SK-N-MC (cell line): ENCODE measurements at regions not wholly inside any gene's neighbourhood (a gene's known extent, or its start where the extent isn't known, plus 50 kb on each side); places are given as distances from the start of the nearest gene placed in this dataset.

Experiments used
- DNase-seq: peaks from one replicate; pipeline ENCODE4 v3.0.0-alpha.2; 2011; ENCODE audit warnings: low read depth, low spot score
- H3K27ac ChIP-seq: fragments of 200-600 bp; sonication (generic); 2 replicates; pipeline ENCODE4 v1.5.1; 2016; ENCODE audit warnings: mixed run types
- H3K36me3 ChIP-seq: fragments of 200-600 bp; sonication (generic); 2 replicates; pipeline ENCODE4 v1.6.1; 2017; ENCODE audit warnings: antibody characterized with exemption, low read length, mixed read lengths; ENCODE audit not compliant: insufficient read depth
- H3K4me3 ChIP-seq: fragments of 200-600 bp; sonication (generic); 2 replicates; pipeline ENCODE4 v1.5.1; 2016
- H3K9ac ChIP-seq: fragments of 200-600 bp; sonication (generic); 2 replicates; pipeline ENCODE4 v1.8.0; 2017; ENCODE audit warnings: mixed run types, mixed read lengths; ENCODE audit not compliant: insufficient read length
- H3K9me3 ChIP-seq: fragments of 200-600 bp; sonication (generic); 2 replicates; pipeline ENCODE4 v1.6.1; 2017; ENCODE audit warnings: low read depth, mild to moderate bottlenecking, antibody characterized with exemption, low read length, moderate library complexity, mixed read lengths
- EZH2 ChIP-seq: fragments of 200-600 bp; sonication (generic); IDR thresholded peaks from one replicate; pipeline ENCODE4 v1.6.1; 2017; ENCODE audit warnings: antibody characterized with exemption
- FOXP2 ChIP-seq: optimal IDR thresholded peaks from 2 replicates; pipeline ENCODE3; 2011; ENCODE audit warnings: mild to moderate bottlenecking, moderate library complexity; ENCODE audit not compliant: insufficient read depth; ENCODE audit errors: extremely low read length, control extremely low read depth
- POLR2AphosphoS5 ChIP-seq: IDR thresholded peaks from 2 replicates; pipeline ENCODE4 v1.6.1; 2012; ENCODE audit warnings: mild to moderate bottlenecking, low read depth, low read length, borderline replicate concordance

DNA sequence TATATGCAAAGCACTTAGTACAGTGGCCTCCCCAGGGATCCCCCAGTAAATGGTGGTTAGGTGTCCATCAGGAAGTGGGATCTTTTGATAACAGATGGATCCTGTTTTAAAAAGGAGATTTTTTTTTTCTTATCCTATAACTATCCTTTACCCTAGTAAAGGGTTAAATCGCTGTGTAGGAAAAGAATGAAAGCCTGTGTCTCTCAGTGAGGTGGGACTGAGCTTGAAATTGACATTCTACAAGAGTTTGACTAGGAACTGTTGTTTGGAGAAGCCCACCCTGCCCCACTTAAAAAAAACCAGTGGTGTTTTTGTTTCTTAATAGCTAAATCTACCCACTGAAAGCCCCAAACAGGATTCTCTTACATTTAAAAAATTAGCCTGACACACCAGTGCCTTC is 112.2 kb upstream of the EGLN3 start:
- DNase-seq: no peak
- TF ChIP-seq POLR2AphosphoS5: no peak
- TF ChIP-seq FOXP2: no peak
- no peak for TF ChIP-seq EZH2
- Histone ChIP-seq H3K27ac (no peak overlapping the region), H3K9me3 (no peaks in the 10 kb centered on the region), H3K36me3 (no peaks in the 10 kb centered on the region), H3K9ac (no peak overlapping the region), H3K4me3 (no peak overlapping the region)

DNA sequence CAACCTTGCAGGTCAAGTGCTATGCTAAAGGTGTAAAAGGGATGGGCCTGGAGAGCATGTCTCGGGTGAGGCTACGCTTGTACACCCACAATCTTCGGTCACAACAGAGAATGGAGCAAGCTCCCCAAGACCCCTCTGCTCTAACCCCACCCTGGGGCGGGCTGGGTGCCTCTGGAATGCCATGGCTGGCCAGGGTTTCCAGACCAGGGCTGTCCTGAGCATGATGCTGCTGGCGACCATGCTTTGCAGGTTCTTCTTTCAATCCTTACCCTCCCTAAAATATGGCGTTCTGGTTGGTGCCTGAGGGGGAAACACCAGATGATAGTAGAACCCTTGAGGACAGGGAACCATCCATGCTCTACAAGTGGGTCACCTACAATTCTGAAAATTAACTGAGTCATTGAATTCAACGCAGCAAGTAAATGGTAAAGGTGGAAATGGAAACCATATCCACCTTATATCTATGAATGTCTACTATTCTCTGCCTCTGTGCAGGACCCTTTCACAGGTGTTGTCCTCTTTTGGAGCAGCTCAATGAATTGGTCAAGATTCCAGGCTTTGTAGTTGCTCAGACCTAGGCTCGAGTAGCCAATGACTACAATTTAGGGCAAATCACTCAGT is 111.6 kb upstream of the EGLN3 start:
- Histone ChIP-seq H3K9me3 (no peaks in the 10 kb centered on the region), H3K9ac (no peak overlapping the region), H3K4me3 (no peak overlapping the region), H3K27ac (no peak overlapping the region), H3K36me3 (no peaks in the 10 kb centered on the region)
- no peak for DNase-seq
- TF ChIP-seq EZH2 (no peak), POLR2AphosphoS5 (no peak), FOXP2 (no peak)

DNA sequence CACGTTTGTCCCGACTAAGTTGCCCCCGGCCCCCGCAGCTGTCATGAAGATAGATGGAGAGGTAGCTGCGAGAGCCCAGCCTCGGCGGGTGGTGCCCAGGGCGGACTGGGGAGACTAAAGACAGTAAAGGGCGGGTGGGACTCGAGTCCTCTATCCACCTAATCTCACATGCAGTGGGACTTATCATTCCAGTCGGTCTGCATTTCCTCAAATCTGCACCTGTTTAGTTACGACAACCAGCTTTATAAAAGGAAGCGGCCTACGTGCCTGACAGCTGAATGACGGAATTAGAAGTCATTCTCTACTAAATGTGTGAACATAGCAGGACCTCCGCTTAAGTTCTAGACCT is 109.8 kb upstream of the EGLN3 start:
- Histone ChIP-seq H3K27ac (no peak overlapping the region), H3K4me3 (no peak overlapping the region), H3K9me3 (no peaks in the 10 kb centered on the region), H3K9ac (no peak overlapping the region), H3K36me3 (no peaks in the 10 kb centered on the region)
- no peak for DNase-seq
- TF ChIP-seq EZH2 (no peak), FOXP2 (no peak), POLR2AphosphoS5 (no peak)

DNA sequence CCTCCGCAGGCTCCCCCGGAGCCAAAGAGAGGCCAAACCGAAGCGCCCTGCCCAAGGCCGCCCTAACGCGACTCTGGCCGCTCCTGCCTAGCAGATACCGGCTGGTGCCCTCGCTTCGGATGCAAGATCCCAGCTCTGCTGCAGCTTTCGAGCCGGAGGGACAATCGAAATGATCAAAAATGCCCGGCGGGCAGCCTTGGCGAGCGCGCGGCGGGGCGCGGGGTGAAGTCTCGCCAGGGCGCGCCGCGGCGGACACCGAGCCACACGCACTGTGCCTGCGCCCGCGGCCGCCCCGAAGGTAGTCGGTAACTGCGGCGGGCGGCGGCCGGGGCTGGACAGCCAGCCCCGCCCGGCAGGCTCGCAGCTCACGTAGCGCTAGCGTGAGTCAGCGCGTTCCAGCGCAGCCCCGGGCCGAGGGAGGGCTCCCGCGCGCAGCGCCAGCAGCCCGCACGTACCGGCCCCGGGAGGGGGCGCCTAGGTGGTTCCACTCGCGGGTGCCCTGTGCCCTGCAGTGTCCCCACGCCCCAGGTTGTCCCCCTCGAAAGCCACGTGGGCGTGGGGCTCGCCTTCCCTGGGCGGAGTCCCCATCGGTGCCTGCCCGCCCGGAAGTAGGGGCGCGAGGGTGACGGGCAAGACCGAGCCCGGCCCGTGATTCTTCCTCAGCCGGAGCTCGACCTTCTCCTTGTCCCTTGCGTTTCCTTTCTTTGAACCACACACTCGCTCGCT is 109.2 kb upstream of the EGLN3 start:
- no peaks in the 10 kb centered on the region for H3K36me3 ChIP-seq
- no peaks in the 10 kb centered on the region for H3K9me3 ChIP-seq
- H3K9ac ChIP-seq: no peak overlapping the region
- TF ChIP-seq FOXP2: no peak
- no peak for TF ChIP-seq POLR2AphosphoS5
- no peak for TF ChIP-seq EZH2
- DNase-seq: no peak
- H3K4me3 ChIP-seq: no peak overlapping the region
- H3K27ac ChIP-seq: no peak overlapping the region

DNA sequence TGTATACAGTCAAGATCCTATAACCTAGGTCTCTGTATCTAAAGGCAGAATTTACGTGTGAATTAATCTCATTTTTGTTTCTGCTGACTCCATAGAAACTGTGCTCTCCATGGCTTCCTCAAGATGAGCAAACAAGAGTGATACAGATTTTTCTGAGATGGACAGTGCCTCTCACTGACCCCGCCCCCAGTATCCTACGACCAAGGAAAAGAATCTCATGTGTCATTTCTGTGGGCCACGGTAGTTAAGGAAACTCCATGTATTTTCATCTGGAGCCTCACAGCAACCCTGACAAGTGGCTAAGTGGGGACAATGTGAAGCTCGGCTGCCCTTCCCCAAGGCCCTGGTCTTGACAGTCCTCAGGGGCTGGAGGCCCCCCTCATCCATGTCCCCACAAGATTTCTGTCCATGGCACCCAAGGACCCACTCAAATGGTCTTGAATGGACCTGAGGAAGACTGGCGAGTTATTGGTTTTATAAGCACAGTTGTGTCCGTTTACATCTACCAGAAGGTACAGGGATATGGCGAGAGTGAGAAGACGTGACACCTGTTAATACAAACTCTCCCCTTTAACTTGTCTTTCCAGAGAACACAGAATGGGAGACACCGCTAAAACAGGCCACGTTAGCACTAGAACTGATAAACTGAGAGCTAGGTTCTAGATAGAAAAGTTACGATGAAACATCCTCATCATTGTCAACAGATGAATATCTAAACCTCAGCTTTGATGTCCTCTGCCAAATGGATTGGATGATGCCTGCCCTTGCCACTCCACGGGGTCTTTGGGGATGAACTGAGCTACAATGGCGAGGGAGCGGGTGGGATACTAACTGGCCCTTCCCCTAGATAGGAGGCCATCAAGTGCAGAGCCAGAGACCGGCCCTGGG is 108.4 kb upstream of the EGLN3 start:
- no peak for TF ChIP-seq FOXP2
- no peak for TF ChIP-seq EZH2
- TF ChIP-seq POLR2AphosphoS5: no peak
- H3K27ac ChIP-seq: no peak overlapping the region
- no peaks in the 10 kb centered on the region for H3K9me3 ChIP-seq
- no peaks in the 10 kb centered on the region for H3K36me3 ChIP-seq
- DNase-seq: no peak
- no peak overlapping the region for H3K4me3 ChIP-seq
- H3K9ac ChIP-seq: no peak overlapping the region

DNA sequence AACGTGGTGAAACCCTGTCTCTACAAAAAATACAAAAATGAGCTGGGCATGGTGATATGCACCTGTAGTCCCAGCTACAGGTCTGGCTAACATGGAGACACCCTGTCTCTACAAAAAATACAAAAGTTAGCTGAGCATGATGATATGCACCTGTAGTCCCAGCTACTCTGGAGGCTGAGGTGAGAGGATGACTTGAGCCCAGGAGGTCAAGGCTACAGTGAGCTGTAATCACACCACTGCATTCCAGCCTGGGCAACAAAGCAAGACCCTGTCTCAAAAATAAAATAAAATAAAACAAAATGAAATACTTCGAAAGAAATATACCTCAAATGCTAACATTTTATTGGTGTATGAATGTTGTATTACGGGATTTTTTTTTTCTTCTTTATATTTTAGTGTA is 107.6 kb upstream of the EGLN3 start:
- Histone ChIP-seq H3K9ac (no peak overlapping the region), H3K27ac (no peak overlapping the region), H3K36me3 (no peaks in the 10 kb centered on the region), H3K9me3 (no peaks in the 10 kb centered on the region), H3K4me3 (no peak overlapping the region)
- TF ChIP-seq POLR2AphosphoS5: no peak
- TF ChIP-seq FOXP2: no peak
- TF ChIP-seq EZH2: no peak
- DNase-seq: no peak

- no peak for DNase-seq
- Histone ChIP-seq H3K4me3 (no peak overlapping the region), H3K36me3 (no peaks in the 10 kb centered on the region), H3K9me3 (no peaks in the 10 kb centered on the region), H3K9ac (no peak overlapping the region), H3K27ac (no peak overlapping the region)
- TF ChIP-seq EZH2: no peak
- TF ChIP-seq FOXP2: no peak
- no peak for TF ChIP-seq POLR2AphosphoS5
Measured at GRCh38 chr14:34056046-34056445, 105.2 kb upstream of the EGLN3 start.
